ENCODE measurements at regions not wholly inside any gene's neighbourhood (a gene's known extent, or its start where the extent isn't known, plus 50 kb on each side); places are given as distances from the start of the nearest gene placed in this dataset.
"Not testable (repeated sequence)": the region's sequence is repeated elsewhere in the genome, so short reads cannot be mapped to it uniquely, and the experiment has no call there.

DNA sequence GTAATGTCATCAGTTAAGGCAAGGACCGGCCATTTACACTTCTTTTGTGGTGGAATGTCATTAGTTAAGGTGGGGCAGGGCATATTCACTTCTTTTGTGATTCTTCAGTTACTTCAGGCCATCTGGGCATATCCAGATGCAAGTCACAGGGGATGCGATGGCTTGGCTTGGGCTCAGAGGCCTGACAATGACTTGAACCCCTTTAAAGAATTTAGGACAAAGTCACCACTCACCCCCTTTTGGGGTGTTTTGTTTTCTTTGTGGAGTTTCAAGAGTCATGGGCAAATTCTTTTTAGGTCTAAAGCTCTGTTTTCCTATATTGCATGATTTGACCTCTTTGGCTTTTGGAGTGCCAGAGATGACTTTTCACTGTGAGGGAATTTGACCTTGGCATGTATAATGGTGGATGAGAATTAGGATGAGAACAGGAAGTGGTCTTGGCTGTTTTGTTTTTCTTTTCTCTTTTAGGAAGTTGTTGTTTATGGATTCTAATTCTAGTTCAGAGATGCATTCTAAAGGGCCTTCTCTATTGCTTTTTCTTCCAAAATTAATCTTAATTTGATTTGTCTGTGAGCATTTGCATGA, 385.3 kb downstream of the KIF20B start:
- TF ChIP-seq, protein P1, sequence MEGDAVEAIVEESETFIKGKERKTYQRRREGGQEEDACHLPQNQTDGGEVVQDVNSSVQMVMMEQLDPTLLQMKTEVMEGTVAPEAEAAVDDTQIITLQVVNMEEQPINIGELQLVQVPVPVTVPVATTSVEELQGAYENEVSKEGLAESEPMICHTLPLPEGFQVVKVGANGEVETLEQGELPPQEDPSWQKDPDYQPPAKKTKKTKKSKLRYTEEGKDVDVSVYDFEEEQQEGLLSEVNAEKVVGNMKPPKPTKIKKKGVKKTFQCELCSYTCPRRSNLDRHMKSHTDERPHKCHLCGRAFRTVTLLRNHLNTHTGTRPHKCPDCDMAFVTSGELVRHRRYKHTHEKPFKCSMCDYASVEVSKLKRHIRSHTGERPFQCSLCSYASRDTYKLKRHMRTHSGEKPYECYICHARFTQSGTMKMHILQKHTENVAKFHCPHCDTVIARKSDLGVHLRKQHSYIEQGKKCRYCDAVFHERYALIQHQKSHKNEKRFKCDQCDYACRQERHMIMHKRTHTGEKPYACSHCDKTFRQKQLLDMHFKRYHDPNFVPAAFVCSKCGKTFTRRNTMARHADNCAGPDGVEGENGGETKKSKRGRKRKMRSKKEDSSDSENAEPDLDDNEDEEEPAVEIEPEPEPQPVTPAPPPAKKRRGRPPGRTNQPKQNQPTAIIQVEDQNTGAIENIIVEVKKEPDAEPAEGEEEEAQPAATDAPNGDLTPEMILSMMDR (optimal IDR thresholded peaks at IDR 0.05 in 1 of 3, IDR thresholded peaks at IDR 0.05 in 1 of 3, conservative IDR thresholded peaks at IDR 0.05 in 1 of 3; ENCODE audit: extremely low read depth in 1 of 3, insufficient read depth in 2 of 3, low read length in 3 of 3), result not testable (repeated sequence)
- not testable (repeated sequence) for TF ChIP-seq EZH2 (IDR thresholded peaks at IDR 0.05; ENCODE audit: low read length)
